H1 (cell line): ENCODE measurements at regions not wholly inside any gene's neighbourhood (a gene's known extent, or its start where the extent isn't known, plus 50 kb on each side); places are given as distances from the start of the nearest gene placed in this dataset.

Experiments used
- POLR2A ChIP-seq, 2 experiments: IDR thresholded peaks; 1 replicate in 1 of 2; 2 replicates in 1 of 2; pipeline ENCODE4 v1.6.1; 2011; ENCODE audit warnings: low read depth in 2 of 2, low read length in 2 of 2, mild to moderate bottlenecking in 2 of 2; ENCODE audit errors: control extremely low read depth in 1 of 2
- TF ChIP-seq, protein P1 (sequence below), 3 experiments: IDR thresholded peaks; 1 replicate in 2 of 3; 2 replicates in 1 of 3; pipeline versions ENCODE4 v1.5.1 to v1.6.1; 2011; ENCODE audit warnings: low read length in 3 of 3, mild to moderate bottlenecking in 3 of 3, inconsistent platforms in 2 of 3, low read depth in 1 of 3, moderate library complexity in 1 of 3; ENCODE audit not compliant: insufficient read depth in 1 of 3; ENCODE audit errors: control extremely low read depth in 1 of 3

DNA sequence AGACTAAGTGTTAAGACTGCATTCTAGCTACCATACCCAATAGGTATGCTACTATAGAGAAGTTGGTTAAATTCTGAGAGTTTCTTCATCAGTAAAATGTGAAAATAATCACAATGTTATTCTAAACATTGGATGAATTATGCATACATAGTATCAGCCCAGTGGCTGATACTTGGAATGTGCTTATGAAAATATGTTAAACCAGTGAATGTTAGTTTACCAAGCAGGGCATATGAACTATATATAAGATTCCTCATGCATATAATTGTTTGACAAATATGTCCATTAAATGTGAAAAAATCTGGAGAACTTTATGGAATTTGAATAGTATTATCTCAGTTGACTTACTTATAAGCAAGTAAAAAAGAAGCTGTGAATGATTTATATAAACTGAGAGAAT is 296.1 kb downstream of the IL15 start:
- TF ChIP-seq POLR2A (IDR thresholded peaks at IDR 0.05; ENCODE audit: control extremely low read depth in 1 of 2, low read depth in 2 of 2, low read length in 2 of 2) = no peak
- TF ChIP-seq, protein P1, sequence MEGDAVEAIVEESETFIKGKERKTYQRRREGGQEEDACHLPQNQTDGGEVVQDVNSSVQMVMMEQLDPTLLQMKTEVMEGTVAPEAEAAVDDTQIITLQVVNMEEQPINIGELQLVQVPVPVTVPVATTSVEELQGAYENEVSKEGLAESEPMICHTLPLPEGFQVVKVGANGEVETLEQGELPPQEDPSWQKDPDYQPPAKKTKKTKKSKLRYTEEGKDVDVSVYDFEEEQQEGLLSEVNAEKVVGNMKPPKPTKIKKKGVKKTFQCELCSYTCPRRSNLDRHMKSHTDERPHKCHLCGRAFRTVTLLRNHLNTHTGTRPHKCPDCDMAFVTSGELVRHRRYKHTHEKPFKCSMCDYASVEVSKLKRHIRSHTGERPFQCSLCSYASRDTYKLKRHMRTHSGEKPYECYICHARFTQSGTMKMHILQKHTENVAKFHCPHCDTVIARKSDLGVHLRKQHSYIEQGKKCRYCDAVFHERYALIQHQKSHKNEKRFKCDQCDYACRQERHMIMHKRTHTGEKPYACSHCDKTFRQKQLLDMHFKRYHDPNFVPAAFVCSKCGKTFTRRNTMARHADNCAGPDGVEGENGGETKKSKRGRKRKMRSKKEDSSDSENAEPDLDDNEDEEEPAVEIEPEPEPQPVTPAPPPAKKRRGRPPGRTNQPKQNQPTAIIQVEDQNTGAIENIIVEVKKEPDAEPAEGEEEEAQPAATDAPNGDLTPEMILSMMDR (IDR thresholded peaks at IDR 0.05; ENCODE audit: control extremely low read depth in 1 of 3, insufficient read depth in 1 of 3, low read depth in 1 of 3, low read length in 3 of 3) = no peak
